ENCODE measurements at regions not wholly inside any gene's neighbourhood (a gene's known extent, or its start where the extent isn't known, plus 50 kb on each side); places are given as distances from the start of the nearest gene placed in this dataset.

GRCh38 chr2:220309215-220309614 lies 681.8 kb downstream of the SLC4A3 start:
- in situ Hi-C loops (cut with HindIII; ENCODE audit: low sequenced_read_pairs): no loop called here

DNA sequence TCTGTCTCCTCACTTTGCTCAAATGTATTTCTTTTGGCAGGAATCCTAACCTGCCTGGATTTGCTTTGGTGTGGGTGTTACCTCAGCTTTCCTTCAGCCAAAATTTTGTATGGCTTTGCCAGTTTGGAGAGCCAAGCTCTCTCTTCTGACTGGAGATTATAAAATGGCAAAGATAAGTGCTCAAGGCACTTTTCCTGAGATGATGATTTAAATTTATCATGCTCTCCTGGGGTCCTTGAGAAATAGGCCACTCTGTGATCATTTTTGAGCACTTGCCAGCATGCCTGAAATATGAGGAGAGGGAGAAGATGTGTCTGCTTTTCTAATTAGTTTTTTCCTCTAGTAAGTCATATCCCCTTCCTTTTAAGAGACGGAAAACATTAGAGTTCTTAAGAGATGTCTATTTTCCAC lies 683.0 kb downstream of the SLC4A3 start:
- in situ Hi-C loops (cut with HindIII; ENCODE audit: low sequenced_read_pairs): no loop called here

DNA sequence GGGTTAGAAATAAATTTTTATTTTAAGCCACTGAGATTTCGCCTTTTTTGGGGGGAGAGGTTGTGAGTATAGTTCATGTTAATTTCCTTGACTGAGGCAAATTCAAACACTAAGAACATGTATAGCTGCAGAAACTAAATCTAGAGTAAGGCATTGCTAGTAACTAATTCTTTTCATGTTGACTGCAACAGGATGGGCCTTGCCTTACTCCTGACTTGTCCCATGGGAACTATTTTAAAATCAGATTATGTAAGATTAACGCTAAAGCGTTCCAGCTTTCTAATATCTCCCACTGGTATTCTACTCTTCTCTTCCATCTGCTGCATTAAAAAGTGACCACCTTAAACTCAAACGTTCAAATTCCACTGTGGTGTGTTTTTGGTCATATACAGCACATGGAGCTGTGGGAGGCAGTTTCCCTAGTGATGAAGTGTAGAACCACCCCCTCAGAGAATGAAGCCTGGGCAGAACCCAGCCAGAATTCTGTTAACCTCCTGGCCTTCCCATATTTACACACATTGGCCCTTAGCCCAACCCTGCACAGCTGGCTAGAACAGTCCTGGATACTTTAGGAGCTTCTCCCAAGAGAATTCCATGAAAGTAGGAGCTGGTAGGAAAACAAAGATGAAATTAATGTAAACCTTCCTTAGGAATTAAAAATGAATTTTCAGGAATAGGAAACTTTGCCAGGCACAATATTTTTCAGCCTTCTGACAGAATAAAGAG lies 687.8 kb downstream of the SLC4A3 start:
- in situ Hi-C loops (cut with HindIII; ENCODE audit: low sequenced_read_pairs): no loop called here

DNA sequence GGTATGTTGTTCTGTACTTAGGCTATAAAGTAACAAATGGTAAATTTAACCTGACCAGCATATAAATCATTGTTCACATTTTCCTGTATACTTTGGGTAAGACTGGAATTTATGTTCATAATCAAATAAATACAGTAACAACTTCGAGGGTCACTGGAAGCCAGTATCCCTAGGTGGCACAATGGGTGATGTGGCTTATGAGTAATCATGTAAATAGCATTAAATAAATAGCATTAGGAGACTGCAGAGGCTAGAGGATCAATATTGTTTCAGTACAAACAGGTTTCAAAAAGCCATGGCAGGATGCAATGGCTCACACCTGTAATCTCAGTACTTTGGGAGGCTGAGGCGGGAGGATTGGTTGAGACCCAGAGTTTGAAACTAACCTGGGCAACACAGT lies 690.6 kb downstream of the SLC4A3 start:
- in situ Hi-C loops (cut with HindIII; ENCODE audit: low sequenced_read_pairs): no loop called here

- in situ Hi-C loops (cut with HindIII; ENCODE audit: low sequenced_read_pairs): no loop called here
These were observed 691.1 kb downstream of the SLC4A3 start for GRCh38 chr2:220318508-220318907.

DNA sequence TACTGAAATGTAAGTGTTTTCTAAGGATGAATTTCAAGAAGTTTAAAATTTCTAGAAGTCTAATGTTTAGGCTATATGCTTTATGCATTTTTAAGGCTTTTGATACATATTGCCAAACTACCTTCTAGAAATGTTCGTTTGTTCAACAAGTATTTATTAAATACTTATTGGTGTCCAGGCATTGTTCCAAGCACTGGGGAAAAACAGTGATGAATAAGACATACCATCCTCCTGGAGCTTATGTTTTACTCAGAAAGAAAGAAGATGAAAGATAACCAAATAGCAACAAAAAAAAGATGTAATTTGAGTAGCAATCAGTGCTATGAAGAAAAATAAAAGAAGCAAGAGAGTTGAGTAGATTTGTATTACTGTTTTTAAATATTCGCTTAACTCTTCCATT lies 692.9 kb downstream of the SLC4A3 start:
- in situ Hi-C loops (cut with HindIII; ENCODE audit: low sequenced_read_pairs): no loop called here

DNA sequence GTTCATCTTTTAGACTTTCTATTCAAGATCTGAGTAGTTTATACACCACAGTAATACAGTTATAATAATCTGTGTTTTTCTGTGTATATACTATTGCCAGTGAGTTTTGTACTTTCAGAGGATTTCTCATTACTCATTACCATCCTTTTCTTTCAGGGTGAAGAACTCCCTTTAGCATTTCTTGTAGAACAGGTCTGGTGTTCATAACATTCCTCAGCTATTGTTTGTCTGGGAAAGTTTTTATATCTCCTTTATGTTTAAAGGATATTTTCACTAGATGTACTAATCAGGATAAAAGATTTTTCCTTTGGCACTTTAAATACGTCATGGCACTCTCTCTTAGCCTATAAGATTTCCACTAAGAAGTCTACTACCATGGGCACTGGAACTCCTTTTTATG lies 705.5 kb downstream of the SLC4A3 start:
- in situ Hi-C loops (cut with HindIII; ENCODE audit: low sequenced_read_pairs): no loop called here

DNA sequence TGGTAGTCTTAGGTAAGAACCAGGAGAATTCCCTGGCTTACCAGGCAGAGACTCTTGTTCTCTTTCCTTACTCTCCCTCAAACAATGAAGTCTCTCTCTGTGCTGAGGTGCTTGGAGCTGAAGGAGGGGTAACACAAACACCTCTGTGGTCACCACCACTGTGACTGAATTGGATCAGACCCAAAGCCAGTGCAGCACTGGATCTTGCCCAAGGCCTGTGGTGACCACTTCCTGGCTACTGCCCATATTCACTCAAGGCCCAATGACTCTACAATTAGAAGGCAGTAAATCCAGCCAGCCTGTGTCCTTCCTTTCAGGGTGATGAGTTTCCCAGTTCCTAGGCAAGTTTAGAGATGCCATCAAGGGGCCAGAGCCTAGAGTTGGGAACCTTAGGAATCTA lies 706.8 kb downstream of the SLC4A3 start:
- in situ Hi-C loops (cut with HindIII; ENCODE audit: low sequenced_read_pairs): no loop called here

GRCh38 chr2:220334871-220335590 lies 707.6 kb downstream of the SLC4A3 start:
- in situ Hi-C loops (cut with HindIII; ENCODE audit: low sequenced_read_pairs): no loop called here

DNA sequence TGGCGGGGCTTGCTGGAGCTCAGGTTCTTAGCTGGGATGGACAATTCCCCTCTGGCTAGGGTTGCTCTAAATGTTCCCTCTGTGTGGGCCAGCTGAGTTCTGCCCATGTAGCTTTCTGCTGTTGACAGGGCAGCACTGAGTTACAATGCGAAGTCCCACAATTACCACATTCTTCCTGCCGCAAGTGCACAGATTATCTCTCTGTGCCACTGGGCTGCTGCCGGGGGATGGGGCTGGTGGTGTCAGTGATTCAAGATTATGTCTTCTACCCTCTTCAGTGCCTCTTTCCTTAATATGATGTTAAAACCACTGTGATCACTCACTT lies 708.1 kb downstream of the SLC4A3 start:
- in situ Hi-C loops (cut with HindIII; ENCODE audit: low sequenced_read_pairs): no loop called here

DNA sequence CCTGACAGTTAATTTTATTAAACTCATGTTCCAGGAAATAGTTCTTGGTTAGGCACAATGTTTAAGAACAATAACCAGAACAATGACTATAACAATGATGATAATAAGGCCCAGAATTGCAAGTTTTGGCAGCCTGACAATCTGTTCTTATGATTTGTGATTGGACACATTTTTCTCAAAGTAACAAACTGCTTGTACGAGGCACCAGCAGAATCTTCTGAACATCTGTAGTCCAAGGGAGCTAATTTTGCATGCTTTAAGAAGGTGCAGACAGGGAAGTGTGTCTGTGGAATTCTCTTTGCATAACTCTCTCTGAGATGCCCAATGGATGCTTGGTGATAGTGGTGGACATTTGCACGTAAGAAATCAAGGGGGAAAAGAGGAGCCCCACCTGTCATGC lies 709.3 kb downstream of the SLC4A3 start:
- in situ Hi-C loops (cut with HindIII; ENCODE audit: low sequenced_read_pairs): no loop called here

DNA sequence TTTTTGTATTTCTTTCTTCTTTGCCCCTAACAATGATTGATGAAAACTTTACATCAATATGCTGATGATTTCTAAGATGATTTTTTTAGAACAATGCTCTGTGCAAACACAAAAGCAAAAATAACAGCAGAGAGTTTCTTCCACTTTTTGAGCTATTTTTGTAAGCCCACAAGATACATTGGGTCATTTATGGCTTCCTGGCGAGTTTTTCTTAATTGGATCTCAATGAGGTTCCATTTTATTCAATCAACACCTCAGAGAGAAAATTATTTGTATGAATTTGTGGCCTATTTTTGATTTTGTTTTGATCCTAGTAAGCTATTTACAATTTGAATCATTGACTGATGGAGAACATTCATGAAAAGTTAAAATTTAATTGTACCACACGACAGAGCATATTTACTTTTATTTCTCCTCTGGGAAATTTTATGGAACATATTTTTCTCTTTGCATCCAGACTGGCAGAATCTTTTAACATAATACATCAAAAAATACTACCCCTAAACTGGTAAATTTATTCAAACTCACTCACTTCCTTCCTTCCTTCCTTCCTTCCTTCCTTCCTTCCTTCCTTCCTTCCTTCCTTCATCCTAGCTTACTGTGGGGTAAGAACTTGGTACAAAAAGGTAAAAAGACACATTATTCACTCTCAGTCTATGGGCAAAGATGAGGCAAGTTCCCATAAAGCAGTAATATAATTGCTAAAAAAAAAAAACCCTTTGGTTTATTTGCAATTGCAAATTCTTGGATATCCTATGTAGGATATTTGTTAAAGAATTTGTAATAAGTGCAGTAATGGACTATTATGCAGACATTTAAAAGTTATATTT lies 710.4 kb downstream of the SLC4A3 start:
- in situ Hi-C loops (cut with HindIII; ENCODE audit: low sequenced_read_pairs): no loop called here

GRCh38 chr2:220341014-220341413 lies 713.6 kb downstream of the SLC4A3 start:
- in situ Hi-C loops (cut with HindIII; ENCODE audit: low sequenced_read_pairs): no loop called here

- in situ Hi-C loops (cut with HindIII; ENCODE audit: low sequenced_read_pairs): no loop called here
These were observed 719.5 kb downstream of the SLC4A3 start for GRCh38 chr2:220346919-220347318.

GRCh38 chr2:220347626-220348025 lies 720.2 kb downstream of the SLC4A3 start:
- in situ Hi-C loops (cut with HindIII; ENCODE audit: low sequenced_read_pairs): no loop called here

- in situ Hi-C loops (cut with HindIII; ENCODE audit: low sequenced_read_pairs): no loop called here
These were observed 720.8 kb downstream of the SLC4A3 start for GRCh38 chr2:220348206-220348605.

DNA sequence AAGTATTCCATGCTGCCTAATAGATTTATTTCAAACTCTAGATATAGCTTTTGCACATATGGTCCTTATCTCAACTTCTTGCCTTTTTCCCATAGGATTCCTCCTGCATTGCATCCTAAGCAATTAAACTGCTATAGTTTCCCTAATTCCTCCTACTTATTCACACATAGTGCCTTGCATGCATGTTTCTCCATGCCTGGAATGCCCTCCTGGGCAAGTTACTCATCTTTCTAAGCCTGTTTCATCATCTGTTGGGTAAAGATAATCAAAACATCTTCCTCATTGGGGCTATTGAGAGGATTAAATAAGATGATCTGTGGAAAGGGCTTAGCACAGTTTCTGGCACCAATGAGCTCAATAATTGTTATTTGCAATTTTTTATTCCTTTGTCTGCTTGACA lies 726.5 kb downstream of the SLC4A3 start:
- in situ Hi-C loops (cut with HindIII; ENCODE audit: low sequenced_read_pairs): no loop called here

DNA sequence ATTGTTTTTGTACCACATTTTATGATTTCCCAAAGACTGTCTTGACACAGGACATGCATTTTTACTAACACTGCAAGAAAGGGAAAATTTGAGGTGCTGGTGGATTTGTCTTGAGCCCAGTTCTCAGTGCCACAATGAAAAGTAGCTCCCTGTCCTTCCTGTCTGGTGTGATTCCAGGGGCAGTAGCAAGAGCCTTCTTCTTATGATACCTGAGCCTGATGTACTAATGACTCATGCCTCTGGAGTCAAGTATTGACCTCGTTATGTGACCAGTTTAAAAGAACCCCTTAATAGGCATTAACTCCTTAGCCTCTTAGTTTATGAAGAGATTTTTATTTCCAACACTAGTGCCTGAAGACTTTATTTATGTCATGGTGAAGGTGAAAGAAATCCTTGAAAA lies 728.6 kb downstream of the SLC4A3 start:
- in situ Hi-C loops (cut with HindIII; ENCODE audit: low sequenced_read_pairs): no loop called here

GRCh38 chr2:220365023-220365422 lies 737.6 kb downstream of the SLC4A3 start:
- in situ Hi-C loops (cut with HindIII; ENCODE audit: low sequenced_read_pairs): no loop called here

DNA sequence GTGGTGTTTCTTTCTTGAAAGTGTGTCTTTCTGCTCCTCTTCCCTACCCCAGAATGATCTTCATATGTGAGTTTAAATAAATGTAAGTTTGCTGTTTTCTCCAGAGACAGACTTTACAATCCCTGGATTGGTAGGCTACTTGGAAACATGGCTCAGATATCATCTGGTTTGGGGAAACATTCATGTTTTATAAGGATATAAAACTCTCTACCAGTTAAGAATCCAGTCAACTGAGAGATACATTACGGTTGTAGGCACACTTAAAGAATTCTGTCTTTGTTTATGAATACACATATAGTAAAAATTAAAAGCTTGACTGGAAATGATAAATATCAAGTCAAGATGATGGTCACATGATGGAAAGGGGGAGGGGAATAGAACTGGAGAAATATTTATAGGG lies 739.3 kb downstream of the SLC4A3 start:
- in situ Hi-C loops (cut with HindIII; ENCODE audit: low sequenced_read_pairs): no loop called here

DNA sequence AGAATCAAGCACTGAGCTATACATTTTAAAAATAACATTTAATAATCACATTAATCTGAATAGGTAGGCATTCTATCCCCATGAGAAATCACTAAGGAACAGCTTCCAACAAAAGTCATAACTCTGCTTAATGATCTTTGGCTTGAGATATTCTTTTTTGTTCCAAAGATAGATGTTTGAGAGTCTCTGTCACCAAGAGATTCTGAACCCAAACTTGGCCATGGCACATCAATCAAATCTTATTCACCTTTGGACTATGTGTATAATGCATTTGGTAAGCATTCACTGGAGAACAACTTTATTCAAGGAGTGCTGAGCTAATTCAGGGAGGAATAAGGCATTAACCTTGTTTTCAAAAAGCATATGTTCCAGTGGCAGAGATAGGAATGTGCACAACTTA lies 743.3 kb downstream of the SLC4A3 start:
- in situ Hi-C loops (cut with HindIII; ENCODE audit: low sequenced_read_pairs): no loop called here

DNA sequence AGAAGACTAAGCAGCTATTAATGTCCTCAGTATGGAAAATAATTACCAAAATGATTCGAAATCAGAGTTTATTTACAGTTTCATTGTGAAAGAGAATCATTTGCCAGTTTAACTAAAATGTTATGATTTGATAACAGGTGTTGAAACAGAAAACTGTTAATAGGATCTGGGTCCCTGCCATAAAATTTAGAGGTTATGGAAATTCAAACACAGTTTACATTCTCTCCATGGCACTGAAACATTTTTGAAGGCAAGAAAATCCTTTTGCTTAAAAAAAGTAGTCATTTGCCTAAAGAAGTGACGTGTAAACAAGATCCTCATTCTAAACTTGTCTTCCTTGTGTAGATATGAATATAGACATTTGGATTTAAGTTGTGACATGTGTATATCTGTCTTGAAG lies 743.8 kb downstream of the SLC4A3 start:
- in situ Hi-C loops (cut with HindIII; ENCODE audit: low sequenced_read_pairs): no loop called here

Data from DLD1 (cell line).